NOMO-1 treated with dmso at 0.1 percent for 144 hours (cell line): ENCODE measurements at regions not wholly inside any gene's neighbourhood (a gene's known extent, or its start where the extent isn't known, plus 50 kb on each side); places are given as distances from the start of the nearest gene placed in this dataset.

ENCODE experiments used
- DNase-seq: peaks from one replicate; lab custom pipeline; 2025; ENCODE audit not compliant: unreplicated experiment; lab: John Stamatoyannopoulos, UW

DNA sequence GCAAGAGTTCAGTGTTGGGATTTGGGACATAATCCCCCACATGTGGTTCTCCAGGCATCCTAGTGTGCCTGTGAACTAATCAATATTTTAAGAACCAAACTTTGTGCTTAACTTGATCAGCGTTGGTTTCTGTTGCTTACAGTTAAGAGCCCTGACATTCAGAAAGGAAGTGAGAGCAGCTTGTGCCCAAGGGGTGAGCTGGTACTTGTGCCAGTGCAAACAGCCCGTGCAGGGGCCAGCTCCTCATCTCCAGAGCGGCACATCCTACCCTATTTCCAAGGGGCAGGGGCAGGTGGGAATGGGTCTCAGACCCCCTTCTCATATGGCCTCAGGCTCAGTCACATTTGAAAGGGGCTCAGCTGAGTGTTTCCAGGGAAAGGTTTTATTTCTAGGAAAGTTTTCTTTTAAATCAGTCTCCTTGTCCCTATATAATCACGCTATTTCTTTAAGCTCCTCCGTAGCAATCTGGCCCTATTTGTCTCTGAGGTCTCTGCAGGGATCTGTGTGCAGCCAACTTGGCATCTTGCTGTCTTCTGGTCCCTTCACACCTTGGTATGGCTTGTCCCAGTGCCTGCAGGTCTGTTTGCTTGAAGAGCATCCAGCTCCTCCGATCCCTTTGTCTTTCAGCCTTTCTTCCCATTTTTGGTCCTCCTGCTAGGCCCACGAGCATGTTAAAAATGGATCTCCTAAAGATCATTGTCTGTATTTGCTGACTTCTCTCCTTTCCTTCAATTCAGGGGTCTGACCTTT, 358.9 kb downstream of the HRH4 start:
- DNase-seq, result no peak

DNA sequence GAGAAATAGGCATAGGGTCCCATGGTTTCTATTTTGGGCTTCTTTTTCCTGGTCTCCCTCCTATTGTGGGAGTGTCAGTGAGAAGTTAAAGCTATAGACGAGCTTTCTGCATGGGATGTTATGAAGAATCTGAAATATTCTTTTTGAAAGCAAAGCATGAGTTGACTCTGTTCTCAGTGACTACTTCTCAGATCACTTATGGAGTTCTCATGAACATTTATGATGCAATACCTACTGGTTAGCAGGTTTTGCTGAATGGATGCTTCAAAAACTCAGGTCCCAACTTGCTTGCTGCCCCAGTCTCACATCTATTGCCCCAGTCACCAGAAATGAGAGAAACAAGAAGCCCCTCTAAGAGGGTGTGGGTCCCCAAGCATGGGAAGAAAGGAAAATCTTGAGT, 365.0 kb downstream of the HRH4 start:
- no peak for DNase-seq

DNA sequence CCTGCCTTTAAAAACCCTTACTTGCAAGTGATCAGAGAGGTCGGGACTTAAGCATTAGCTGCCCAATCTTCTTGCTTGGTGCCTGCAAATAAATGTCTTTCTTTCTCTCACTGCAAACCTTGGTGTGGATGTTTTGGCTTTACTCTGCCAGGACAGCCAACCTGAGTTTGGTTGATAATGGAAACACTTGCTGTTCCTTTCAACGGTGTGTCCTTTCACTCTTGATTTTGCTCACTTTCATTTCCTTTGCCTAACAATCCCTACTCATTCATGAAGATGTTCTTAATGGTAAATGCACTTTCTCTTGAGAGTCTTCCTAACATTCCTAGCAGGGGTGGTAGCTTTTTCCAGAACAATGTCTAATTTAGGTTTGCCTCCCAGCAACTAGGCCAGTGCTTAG, 366.2 kb downstream of the HRH4 start:
- no peak for DNase-seq

DNA sequence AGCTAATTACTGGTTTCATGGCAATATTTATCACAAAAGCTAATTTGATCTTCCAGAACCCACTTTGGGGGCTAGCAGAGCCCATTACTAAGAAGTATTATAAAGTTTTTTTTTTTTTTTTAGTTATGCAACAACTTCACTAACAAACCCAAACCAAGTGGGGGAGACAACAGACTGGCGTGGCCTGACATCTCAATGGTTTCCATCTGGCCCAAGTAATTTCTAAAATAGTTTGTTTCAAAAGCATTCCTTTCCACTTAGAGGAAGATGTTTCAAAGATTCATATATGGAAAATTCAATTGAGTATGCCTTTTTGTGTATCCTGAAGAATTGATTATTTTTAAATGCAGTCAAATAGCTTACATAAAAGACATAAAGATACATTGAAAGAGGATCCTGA, 367.1 kb downstream of the HRH4 start:
- DNase-seq, result no peak

DNA sequence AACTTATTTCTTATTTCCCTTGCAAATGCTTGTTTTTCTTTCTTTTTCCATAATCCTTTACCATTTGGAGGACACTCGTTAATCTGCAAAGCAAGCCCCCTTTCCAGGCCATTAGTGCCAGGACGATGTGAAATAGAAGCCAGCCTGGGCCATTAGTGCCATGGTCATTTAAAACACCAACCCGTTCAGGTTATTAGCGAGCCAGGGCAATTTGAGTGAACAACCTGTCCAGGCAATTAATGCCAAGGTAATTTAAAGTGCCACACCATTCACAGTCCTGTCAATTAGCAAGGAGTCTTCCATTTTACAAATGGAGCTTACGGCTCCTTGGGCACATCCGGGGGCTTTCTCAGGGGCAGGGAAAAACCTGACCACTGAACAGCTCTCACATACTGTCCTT, 370.6 kb downstream of the HRH4 start:
- DNase-seq, result no peak

DNA sequence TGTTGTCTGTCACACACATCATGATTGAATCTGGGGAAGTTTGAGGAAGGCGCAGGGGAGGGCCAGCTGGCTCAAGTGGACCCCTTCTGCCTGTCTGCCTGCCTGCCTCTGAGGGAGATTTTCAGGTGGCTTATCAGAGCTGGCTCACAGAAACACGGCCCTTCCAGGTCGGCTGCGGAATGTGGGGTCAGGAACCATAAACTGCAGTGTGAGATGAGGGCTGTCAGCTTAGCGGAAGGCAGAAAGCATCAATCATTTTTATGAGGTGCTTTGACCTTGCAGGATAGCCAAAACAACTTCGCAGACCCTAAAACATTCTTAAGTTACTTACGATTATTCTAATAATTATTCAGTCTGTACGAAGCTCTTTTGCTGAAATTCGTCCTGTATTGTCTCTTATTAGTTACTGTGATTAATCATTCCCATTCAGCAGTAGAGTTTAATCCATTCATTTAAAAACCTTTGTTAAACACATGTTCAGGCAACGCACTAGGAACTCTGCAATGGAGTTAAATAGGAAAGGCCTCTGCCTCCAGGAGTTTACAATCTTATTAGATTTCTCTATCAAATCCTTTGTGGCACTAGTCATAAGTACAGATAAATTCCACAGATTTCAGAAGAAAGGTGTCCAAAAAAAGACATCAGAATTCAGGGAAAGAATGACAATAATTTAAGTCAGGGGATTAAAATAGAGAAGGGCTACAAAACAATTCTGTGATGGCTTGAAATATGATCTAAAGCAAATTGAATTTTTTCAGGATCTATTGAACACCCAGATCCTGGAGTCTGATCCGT, 371.6 kb downstream of the HRH4 start:
- DNase-seq, result no peak

DNA sequence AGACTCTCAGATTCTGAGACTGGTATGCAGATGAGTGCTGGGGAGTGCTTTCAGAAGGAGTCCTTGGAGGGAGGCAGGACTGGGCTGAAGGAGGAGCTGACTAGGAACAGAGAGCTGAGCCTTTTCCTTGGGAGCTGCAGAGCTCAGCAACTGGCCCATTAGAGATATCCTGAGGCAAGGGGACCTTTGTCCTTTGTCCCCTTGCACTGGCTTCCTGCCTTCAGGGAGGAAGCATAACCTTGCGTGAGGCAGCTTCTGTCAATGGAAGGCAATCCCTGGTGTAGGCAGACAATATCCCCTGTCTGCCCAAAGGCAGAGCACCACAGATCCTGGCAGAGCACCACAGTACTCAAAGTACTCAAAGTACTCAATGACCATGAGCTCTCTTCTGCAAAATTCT, 375.3 kb downstream of the HRH4 start:
- no peak for DNase-seq

DNA sequence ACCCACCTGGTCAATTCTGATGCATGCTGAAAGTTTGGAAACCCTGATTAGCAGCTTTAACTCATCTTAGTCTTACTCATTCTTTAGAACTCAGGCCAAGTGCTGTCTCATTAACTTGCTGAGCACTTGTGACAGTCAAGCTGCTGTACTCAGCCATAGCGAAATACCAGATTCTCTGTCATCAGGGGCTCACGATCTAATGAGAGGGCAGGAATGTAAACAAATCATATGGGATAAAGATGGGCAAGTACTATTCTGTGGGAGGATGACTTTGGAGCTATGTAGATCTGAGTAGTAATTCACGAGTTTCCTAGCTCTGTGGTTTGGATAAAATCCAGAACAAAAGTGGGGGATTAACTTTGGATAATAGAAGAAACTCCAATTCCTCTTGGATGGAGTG, 376.6 kb downstream of the HRH4 start:
- DNase-seq, result no peak

DNA sequence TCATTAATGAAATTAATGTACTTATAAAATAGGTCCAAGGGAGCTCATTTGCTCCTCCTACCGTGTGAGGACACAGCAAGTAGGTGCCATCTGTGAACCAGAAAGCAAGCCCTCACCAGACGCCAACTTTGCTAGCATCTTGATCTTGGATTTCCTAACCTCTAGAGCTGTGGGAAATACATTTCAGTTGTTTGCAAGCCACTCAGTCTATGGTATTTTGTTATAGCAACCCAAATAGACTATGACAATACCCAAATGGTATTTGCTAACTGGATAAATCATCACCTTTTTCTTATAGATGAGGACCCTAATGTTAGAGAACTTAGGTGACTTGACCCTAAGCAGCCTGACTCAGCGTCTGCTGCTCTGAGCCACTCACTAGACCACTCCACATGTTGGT, 379.6 kb downstream of the HRH4 start:
- DNase-seq, result no peak

DNA sequence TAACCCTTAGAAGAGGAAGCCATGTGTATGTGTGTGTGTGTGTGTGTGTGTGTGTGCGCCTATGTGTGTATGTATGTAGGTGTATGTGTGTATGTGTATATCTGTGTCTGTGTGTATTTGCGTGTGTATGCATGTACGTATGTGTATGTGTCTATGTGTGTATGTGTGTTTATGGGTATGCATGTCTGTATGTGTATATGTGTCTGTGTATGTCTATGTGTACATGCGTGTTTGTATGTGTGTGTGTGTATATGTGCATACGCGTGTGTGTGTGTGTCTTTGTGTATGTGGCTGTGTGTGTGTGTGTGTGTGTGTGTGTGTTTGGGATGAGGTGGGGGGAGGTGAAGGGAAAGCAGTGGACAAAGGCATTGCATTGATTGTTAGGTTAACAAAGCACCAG, 380.2 kb downstream of the HRH4 start:
- no peak for DNase-seq

DNA sequence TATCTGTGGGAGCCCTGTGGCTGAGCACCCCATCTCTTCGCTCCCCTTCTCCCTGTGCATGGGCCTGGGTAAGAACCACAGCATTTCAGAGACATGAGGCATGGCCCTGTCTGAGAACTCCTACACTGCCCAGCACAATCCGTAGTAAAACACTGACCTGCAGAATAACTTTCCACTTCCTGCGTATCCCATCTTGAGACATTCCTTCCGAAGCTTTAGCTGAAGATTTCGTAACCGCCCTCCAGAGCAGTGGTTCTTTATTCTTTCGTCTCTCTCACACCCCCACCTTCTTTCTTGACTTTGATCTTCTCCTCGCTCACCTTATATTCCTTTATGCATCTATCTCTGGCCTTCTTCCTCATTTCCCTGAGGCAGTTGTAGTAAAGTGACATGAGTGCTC, 381.1 kb downstream of the HRH4 start:
- no peak for DNase-seq

DNA sequence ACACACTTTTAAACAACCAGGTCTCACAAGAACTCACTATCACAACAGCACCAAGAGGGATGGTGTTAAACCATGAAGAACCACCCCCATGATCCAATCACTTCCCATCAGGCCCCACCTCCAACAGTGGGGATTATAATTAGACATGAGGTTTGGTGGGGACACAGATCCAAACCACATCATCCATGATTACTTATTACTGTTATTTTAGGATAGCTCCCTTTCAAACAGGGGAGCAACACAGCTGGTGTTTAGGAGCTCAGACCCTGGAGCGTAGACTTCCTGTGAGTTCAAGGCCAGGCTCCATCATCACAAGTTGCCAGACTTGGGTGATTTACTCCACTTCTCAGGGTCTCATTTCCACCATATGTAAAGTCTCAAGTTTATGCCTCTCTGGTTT, 382.7 kb downstream of the HRH4 start:
- DNase-seq, result no peak

DNA sequence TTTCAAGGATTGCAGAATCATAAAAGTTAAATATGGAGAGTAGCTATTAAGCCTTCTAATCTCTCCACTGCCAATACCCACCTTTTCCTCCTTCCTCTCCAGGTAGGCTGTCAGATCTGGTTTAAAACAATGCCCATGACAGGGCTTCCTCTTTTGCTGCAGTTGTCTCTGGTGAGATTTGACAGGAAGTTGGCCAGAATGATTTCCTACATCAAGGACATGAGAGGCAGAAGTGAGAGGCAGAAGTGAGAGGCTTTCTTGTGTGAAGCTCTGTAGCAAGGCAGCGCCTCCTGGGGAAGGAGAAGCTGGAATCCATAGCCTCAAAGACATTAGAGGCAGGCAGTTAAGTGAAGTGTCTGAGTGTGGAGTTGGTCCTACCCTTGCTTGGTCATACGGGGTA, 385.7 kb downstream of the HRH4 start:
- DNase-seq, result peak; percentile 52

DNA sequence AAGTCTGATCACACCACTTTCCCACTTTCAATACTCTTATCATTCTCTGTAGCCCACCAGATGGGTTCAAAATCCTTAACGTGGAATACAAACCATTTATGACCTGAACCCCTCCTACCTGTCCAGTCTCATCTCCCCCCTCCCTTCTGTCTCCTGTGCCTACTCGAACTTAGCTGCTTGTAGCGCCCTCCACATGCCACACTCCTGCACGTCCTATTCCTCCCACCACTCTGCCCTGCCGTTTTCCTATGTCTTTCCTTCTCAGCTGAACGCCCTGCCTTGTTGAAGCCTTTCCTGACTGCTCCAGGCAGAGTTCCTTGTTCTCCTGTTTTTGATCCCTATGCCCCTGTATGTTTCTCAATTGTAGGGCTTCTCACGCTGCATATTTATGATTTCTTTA, 390.1 kb downstream of the HRH4 start:
- DNase-seq, result no peak

DNA sequence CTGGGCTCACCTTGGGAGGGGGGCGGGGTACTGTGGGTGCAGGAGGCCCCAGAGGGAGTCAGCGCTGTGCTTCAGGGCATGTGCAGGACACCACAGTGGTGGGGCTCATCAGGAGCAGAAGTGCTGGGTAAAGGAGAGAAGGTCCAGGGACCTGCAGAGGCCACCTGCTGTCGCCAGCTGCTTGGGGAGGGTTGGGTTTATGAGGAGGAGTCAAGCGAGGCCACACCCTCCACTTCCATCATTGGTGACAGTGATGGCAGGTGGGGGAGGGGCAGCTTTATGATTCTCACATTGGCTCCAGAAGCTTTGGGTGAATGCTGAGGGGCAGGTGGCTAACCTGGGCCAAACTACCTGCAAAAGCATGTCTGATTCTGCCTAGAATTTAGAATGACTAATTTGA, 392.6 kb downstream of the HRH4 start:
- DNase-seq, result no peak

DNA sequence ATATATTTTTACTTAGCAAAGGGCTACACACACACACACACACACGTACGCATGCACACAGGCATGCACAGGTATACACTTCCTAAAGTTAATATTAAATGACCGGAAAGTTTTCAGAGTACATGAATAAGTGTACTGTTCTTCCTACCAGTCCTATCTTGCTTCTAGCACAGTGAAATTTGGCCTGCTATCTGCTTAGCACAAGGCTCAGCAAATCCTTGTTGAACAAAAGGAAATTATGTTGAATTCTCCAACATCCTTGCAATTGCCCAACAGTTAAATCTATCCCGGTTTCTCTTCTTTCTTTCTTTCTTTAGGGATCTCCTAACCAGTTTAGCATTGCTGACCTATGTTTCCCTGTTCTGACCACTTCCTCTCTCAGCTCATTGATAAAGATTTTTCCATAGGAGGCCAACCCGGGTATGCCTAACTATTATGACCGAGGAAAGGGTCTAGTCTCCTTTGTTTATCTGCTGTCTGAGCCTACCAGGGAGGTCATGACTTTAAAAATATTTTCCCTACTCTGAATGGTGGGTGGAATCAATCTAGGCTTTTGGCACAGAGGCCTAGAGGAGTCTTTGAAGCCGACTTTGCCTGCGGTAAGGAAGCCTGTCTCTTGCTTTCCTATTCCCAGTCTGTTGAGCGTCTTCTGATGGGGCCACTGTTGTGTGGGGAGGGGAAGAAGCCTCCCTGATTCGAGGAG, 400.7 kb downstream of the HRH4 start:
- no peak for DNase-seq

DNA sequence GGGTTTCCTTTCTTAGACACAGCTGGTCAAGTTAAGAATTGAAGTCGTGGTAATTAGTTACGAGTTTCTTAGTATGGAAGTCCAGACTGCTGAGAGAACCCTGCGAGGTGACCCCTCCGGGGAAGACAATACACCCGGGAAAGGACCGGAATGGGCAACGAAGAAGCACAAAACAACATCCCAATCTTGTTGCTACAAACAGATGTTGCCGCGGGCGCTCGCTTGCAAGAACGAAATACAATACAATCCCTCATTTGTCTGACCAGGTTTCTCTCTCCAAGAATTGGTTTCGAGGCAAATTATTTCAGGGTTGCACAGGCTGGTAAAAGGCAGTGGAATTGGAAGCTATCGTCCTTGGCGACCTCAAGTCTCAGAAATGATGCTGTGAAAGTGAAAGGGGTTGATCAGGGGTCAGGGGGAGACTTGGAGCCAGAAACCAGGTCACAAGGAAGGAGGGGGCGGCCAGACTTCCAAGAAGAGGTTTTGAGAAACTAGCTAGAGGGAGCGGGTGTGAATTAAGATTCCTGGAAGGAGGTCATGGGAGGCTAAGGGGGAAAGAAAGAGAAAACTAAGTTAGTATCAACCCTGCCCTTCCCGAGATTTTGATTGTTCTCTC, 401.9 kb downstream of the HRH4 start:
- DNase-seq, result no peak

DNA sequence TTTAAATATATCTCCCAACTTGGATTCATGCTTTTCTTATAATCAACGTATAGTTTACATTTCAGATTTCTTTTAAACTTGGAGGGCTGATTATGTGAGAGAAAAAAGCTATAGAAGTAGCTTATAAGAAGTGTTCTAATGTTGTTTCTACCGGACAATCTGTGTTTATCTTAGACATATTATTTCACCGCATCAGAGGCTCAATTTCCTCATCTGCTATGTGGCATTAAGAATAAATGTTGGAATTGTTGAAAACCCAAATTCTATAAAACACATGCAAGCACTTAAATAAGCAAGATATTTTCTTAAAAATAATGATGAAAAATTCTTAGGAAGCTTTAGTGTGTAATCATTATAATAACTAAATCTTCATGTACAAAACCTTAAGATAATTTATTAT, 407.9 kb downstream of the HRH4 start:
- no peak for DNase-seq

DNA sequence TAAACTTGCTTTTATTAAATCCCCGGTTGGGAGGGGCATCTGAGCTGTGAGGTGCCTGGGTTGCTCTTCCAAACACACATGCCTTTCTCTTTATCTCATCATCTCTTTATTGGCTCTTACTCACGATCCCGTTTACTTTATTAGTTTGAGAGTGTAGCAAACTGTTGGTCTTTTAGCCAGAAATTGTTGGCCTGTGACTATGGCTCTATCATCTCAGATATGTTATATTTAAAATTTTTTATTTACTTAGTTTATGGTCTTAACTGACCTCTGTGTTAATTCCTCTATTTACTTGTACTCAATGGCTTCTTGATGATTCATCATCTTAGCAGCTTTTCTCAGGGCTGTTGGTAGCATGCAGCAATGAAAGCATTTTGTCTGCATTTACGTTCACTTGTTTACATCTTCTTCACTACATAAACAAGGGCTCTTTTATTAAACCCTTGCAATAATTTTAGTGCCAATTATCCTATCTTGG, 408.4 kb downstream of the HRH4 start:
- no peak for DNase-seq

DNA sequence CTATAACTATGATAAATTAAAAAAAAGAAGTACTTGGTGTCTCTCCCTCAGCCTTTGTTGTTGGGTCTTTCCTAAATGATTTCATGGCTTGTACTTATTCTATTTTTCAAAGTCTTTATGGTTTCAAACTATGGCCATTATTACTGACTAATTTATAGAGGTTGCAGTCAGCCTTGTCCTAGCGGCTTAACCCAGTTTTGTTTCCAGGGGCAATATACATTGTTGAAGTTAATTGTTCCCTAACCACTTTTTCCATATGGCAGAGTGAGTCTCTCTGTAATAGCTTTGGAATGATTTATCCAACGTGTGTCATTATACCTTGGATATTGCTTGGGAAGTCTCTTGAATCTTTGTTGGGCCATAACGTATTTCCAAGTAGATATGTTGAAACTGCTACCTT, 408.8 kb downstream of the HRH4 start:
- DNase-seq, result no peak

DNA sequence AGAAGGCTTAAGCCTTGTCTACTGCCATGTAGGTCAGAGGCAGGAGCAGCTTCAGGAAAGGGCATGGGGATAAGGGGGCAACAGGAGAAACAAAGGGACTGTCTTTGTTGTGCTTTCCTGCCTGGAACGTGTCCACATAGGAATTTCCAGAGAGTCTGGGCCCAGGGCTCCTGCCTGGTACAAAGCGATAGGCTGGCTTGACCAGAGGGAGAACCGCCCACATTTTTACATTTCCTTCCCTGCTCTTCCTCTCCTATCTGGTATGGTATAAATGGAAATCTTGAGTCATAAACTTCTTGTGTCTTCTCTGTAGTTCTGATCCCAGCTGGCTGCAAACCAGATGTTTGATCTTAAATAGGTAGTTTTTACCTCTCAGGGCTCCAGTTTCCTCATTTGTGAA, 414.8 kb downstream of the HRH4 start:
- DNase-seq, result no peak

DNA sequence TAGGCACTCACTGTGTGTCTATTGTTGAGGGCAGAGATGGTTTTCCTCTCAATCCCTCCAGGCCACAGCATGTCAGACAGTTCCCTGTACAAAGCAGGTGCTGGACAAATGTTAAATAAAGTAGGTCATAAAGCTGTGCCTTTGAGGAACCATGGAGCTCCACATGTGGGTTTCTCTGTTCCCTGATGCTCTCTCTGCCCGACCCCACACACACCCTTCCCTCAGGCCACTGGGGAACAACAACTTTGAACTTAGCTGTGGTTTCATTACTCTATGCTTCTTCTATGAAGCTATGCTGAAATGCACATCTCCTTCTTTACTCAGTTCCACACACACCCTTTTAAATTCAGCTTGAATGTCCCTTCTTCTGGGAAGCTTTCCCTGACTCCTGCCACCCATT, 415.3 kb downstream of the HRH4 start:
- DNase-seq, result no peak
